Neural cell (in vitro differentiated cells): ENCODE measurements at regions not wholly inside any gene's neighbourhood (a gene's known extent, or its start where the extent isn't known, plus 50 kb on each side); places are given as distances from the start of the nearest gene placed in this dataset.

ENCODE experiments used
- H2AFZ ChIP-seq: fragments of 200-600, 300-800 bp; sonication (generic), shearing (Covaris generic); 2 replicates; pipeline ENCODE4 v1.6.0; 2014; ENCODE audit warnings: low read depth, mild to moderate bottlenecking, antibody characterized with exemption, low read length, moderate library complexity
- H3F3A ChIP-seq: fragments of 200-600 bp; shearing (Covaris generic); 2 replicates; pipeline ENCODE4 v1.6.1; 2016; ENCODE audit warnings: mild to moderate bottlenecking, moderate library complexity, mixed read lengths, antibody characterized with exemption, low read length; ENCODE audit not compliant: insufficient read depth, poor library complexity, severe bottlenecking
- H3K27ac ChIP-seq: fragments of 200-600, 300-800 bp; sonication (generic), shearing (Covaris generic); 2 replicates; pipeline ENCODE4 v1.5.1; 2014; ENCODE audit warnings: mild to moderate bottlenecking, low read length, moderate library complexity
- H3K27me3 ChIP-seq: fragments of 300-800, 200-600 bp; sonication (generic), shearing (Covaris generic); 2 replicates; pipeline ENCODE4 v1.6.0; 2014; ENCODE audit warnings: mild to moderate bottlenecking, low read depth, low read length, moderate library complexity; ENCODE audit not compliant: insufficient read depth
- H3K36me3 ChIP-seq: fragments of 300-800, 200-600 bp; sonication (generic), shearing (Covaris generic); 2 replicates; pipeline ENCODE4 v1.5.1; 2014; ENCODE audit warnings: mild to moderate bottlenecking, antibody characterized with exemption, low read length, moderate library complexity; ENCODE audit not compliant: insufficient read depth
- H3K4me2 ChIP-seq: fragments of 300-800, 200-600 bp; sonication (generic), shearing (Covaris generic); 2 replicates; pipeline ENCODE4 v1.6.0; 2014; ENCODE audit warnings: mild to moderate bottlenecking, low read length
- H3K4me3 ChIP-seq: fragments of 300-800, 200-600 bp; sonication (generic), shearing (Covaris generic); 2 replicates; pipeline ENCODE4 v1.5.1; 2014; ENCODE audit warnings: mild to moderate bottlenecking, low read length, moderate library complexity
- H3K79me2 ChIP-seq: fragments of 200-600 bp; shearing (Covaris generic); replicated peaks from 2 replicates; pipeline ENCODE4 v1.6.0; 2014; ENCODE audit warnings: mild to moderate bottlenecking, low read length, moderate library complexity; ENCODE audit not compliant: insufficient read depth
- H3K9ac ChIP-seq: fragments of 300-800, 200-600 bp; sonication (generic), shearing (Covaris generic); 2 replicates; pipeline ENCODE4 v1.6.1; 2016; ENCODE audit warnings: mild to moderate bottlenecking, low read length, mixed read lengths
- H3K9me2 ChIP-seq: fragments of 200-600 bp; shearing (Covaris generic); 2 replicates; pipeline ENCODE4 v1.6.1; 2016; ENCODE audit warnings: mild to moderate bottlenecking, low read length, mixed read lengths; ENCODE audit not compliant: insufficient read depth
- H3K9me3 ChIP-seq: fragments of 200-600, 300-800 bp; sonication (generic), shearing (Covaris generic); 2 replicates; pipeline ENCODE4 v1.6.1; 2016; ENCODE audit warnings: mild to moderate bottlenecking, mixed run types, low read length, moderate library complexity, mixed read lengths
- H4K20me1 ChIP-seq: fragments of 200-600 bp; shearing (Covaris generic); 2 replicates; pipeline ENCODE4 v1.6.1; 2016; ENCODE audit warnings: mild to moderate bottlenecking, mixed run types; ENCODE audit not compliant: insufficient read depth
- CTCF ChIP-seq: fragments of 450-650 bp; IDR thresholded peaks from 2 replicates; pipeline ENCODE4 v1.5.1; 2014; ENCODE audit warnings: antibody characterized with exemption, mild to moderate bottlenecking, moderate library complexity; ENCODE audit not compliant: poor library complexity, severe bottlenecking
- EP300 ChIP-seq: fragments of 450-650 bp; conservative IDR thresholded peaks from 2 replicates; pipeline ENCODE4 v1.6.1; 2014; ENCODE audit warnings: antibody characterized with exemption, mild to moderate bottlenecking, moderate library complexity; ENCODE audit not compliant: poor library complexity, severe bottlenecking
- EZH2 ChIP-seq: fragments of 200-600, 300-800 bp; shearing (Covaris generic), sonication (generic); IDR thresholded peaks from 2 replicates; pipeline ENCODE4 v1.6.1; 2014; ENCODE audit warnings: antibody characterized with exemption, low read length, borderline replicate concordance, mild to moderate bottlenecking; ENCODE audit not compliant: insufficient read depth, poor library complexity, severe bottlenecking
- MXI1 ChIP-seq: fragments of 450-650 bp; conservative IDR thresholded peaks from 2 replicates; pipeline ENCODE4 v1.6.1; 2014; ENCODE audit warnings: antibody characterized with exemption, mild to moderate bottlenecking; ENCODE audit not compliant: poor library complexity, severe bottlenecking
- POLR2AphosphoS5 ChIP-seq: IDR thresholded peaks from 2 replicates; pipeline ENCODE4 v1.6.1; 2012
- RAD21 ChIP-seq: fragments of 450-650 bp; conservative IDR thresholded peaks from 2 replicates; pipeline ENCODE4 v1.6.1; 2014; ENCODE audit warnings: antibody characterized with exemption, mild to moderate bottlenecking, moderate library complexity
- REST ChIP-seq: IDR thresholded peaks from 2 replicates; pipeline ENCODE4 v1.6.1; 2012; ENCODE audit warnings: borderline replicate concordance
- SMC3 ChIP-seq: fragments of 450-650 bp; conservative IDR thresholded peaks from 2 replicates; pipeline ENCODE4 v1.6.1; 2014; ENCODE audit warnings: antibody characterized with exemption, mild to moderate bottlenecking, moderate library complexity; ENCODE audit not compliant: poor library complexity
- TAF1 ChIP-seq: IDR thresholded peaks from 2 replicates; pipeline ENCODE4 v1.6.1; 2012; ENCODE audit warnings: low read depth

GRCh38 chr3:36232797-36233489 is 147.4 kb upstream of the STAC start:
- Histone ChIP-seq H3K9ac (no peak overlapping the region), H3K9me3 (no peaks in the 10 kb centered on the region), H3K36me3 (no peaks in the 10 kb centered on the region), H4K20me1 (no peaks in the 10 kb centered on the region), H3K27me3 (no peaks in the 10 kb centered on the region), H3K4me2 (no peak overlapping the region), H3K27ac (no peak overlapping the region), H3K4me3 (no peak overlapping the region), H3K9me2 (no peaks in the 10 kb centered on the region), H3K79me2 (no peaks in the 10 kb centered on the region), H2AFZ (no peak overlapping the region), H3F3A (no peaks in the 10 kb centered on the region)
- TF ChIP-seq RAD21 (no peak), TAF1 (no peak), CTCF (no peak), SMC3 (no peak), EP300 (no peak), POLR2AphosphoS5 (no peak), EZH2 (no peak), REST (no peak), MXI1 (no peak)

- no peaks in the 10 kb centered on the region for H3K79me2 ChIP-seq
- no peak overlapping the region for H3K27ac ChIP-seq
- no peak for TF ChIP-seq EP300
- no peak for TF ChIP-seq REST
- no peaks in the 10 kb centered on the region for H4K20me1 ChIP-seq
- no peaks in the 10 kb centered on the region for H3F3A ChIP-seq
- no peaks in the 10 kb centered on the region for H3K36me3 ChIP-seq
- H3K4me3 ChIP-seq, result no peak overlapping the region
- no peak overlapping the region for H3K4me2 ChIP-seq
- no peak overlapping the region for H2AFZ ChIP-seq
- no peaks in the 10 kb centered on the region for H3K9me3 ChIP-seq
- no peaks in the 10 kb centered on the region for H3K9me2 ChIP-seq
- H3K9ac ChIP-seq, result no peak overlapping the region
- H3K27me3 ChIP-seq, result no peaks in the 10 kb centered on the region
These were observed 135.6 kb upstream of the STAC start for GRCh38 chr3:36244728-36245127.
